Spleen (tissue), 11 donors: ENCODE measurements at regions not wholly inside any gene's neighbourhood (a gene's known extent, or its start where the extent isn't known, plus 50 kb on each side); places are given as distances from the start of the nearest gene placed in this dataset.

Experiments used
- DNase-seq: peaks from one replicate; pipeline ENCODE4 v3.0.0-alpha.2; 2020
- H3K27ac ChIP-seq, 8 donors: fragments of 200-600 bp; sonication (generic) in 7 of 8; 1 replicate in 4 of 8; 2 replicates in 4 of 8; pipeline versions ENCODE4 v1.5.0 to v1.8.0; 2016 to 2021; ENCODE audit warnings: inconsistent platforms in 4 of 8, mild to moderate bottlenecking in 4 of 8, moderate library complexity in 1 of 8
- H3K27me3 ChIP-seq, 7 donors: fragments of 200-600 bp; sonication (generic) in 6 of 7; replicated peaks in 1 of 7; 1 replicate in 4 of 7; 2 replicates in 3 of 7; pipeline versions ENCODE4 v1.5.0 to v1.8.0; 2016 to 2021; ENCODE audit warnings: inconsistent platforms in 3 of 7, mild to moderate bottlenecking in 1 of 7
- H3K36me3 ChIP-seq, 6 donors: fragments of 200-600 bp; sonication (generic) in 5 of 6; 1 replicate in 4 of 6; 2 replicates in 2 of 6; pipeline versions ENCODE4 v1.5.0 to v1.8.0; 2016 to 2021; ENCODE audit warnings: inconsistent platforms in 2 of 6
- H3K4me1 ChIP-seq, 6 donors: fragments of 200-600 bp; sonication (generic) in 5 of 6; 1 replicate in 3 of 6; 2 replicates in 3 of 6; pipeline versions ENCODE4 v1.5.0 to v1.8.0; 2016 to 2021; ENCODE audit warnings: inconsistent platforms in 3 of 6
- H3K4me3 ChIP-seq, 8 donors: fragments of 200-600 bp; sonication (generic) in 7 of 8; 1 replicate in 4 of 8; 2 replicates in 4 of 8; pipeline versions ENCODE4 v1.5.0 to v1.8.0; 2016 to 2021; ENCODE audit warnings: inconsistent platforms in 4 of 8, mild to moderate bottlenecking in 4 of 8, moderate library complexity in 2 of 8
- H3K9me3 ChIP-seq, 8 donors: fragments of 200-600 bp; sonication (generic) in 7 of 8; 1 replicate in 4 of 8; 2 replicates in 4 of 8; pipeline versions ENCODE4 v1.5.0 to v1.8.0; 2016 to 2021; ENCODE audit warnings: inconsistent platforms in 4 of 8
- POLR2A ChIP-seq, 3 donors: fragments of 450-650 bp; IDR thresholded peaks; one replicate each; pipeline ENCODE4 v1.5.1; 2017; ENCODE audit warnings: antibody characterized with exemption in 3 of 3, mild to moderate bottlenecking in 1 of 3
- POLR2AphosphoS5 ChIP-seq, 3 donors: sonication (generic); formaldehyde crosslinking; IDR thresholded peaks; one replicate each; pipeline ENCODE4 v1.5.1; 2017; ENCODE audit warnings: antibody characterized with exemption in 3 of 3
- WGBS, 5 donors: extraction: QIAGEN DNeasy Blood & Tissue Kit in 3 of 5; methylation state at CpG; one replicate each; pipeline versions ENCODE4 v1.1.5 to v1.1.7; 2013 to 2018; 5-methylcytosine and 5-hydroxymethylcytosine counted together
- intact Hi-C: fragments of 100-400 bp; cut with DNase I; formaldehyde crosslinking; loops from one replicate; pipeline ENCODE4 v1.15.0; 2023; ENCODE audit warnings: low total_unique reads
- TF ChIP-seq, protein P1 (sequence below), 11 experiments: fragments of 200-600 bp in 7 of 11; fragments of 450-650 bp in 4 of 11; sonication (generic) in 4 of 11; IDR thresholded peaks in 8 of 11; conservative IDR thresholded peaks in 3 of 11; 1 replicate in 7 of 11; 2 replicates in 4 of 11; pipeline versions ENCODE4 v1.4.0 to v1.8.0; 2016 to 2021; ENCODE audit warnings: antibody characterized with exemption in 11 of 11, inconsistent platforms in 4 of 11, mild to moderate bottlenecking in 1 of 11
- donor health status: healthy with polysubstance abuse.
- donor health status: DM: no; HTN: no; CAD: no; lungs with moderate emphysema.
- donor health status: DM: no; HTN: no; CAD: no.
- donor health status: Bipolar disorder and iron deficiency.
- donor health status: healthy.
- donor health status: DM: no; HTN: no; CAD: no.
- donor health status: DM: yes; HTN: yes; CAD: no.

GRCh38 chr3:24756101-24756888, 261.6 kb upstream of the THRB start:
- intact Hi-C loops = no loop called here
- H3K27ac ChIP-seq = no peak overlapping the region
- no peaks in the 10 kb centered on the region for H3K36me3 ChIP-seq
- no peaks in the 10 kb centered on the region for H3K27me3 ChIP-seq
- H3K9me3 ChIP-seq = no peaks in the 10 kb centered on the region
- H3K4me1 ChIP-seq = no peaks in the 10 kb centered on the region
- no peak overlapping the region for H3K4me3 ChIP-seq
- DNase-seq = no peak
- WGBS, 5 donors = 55 to 82% (median 61%) methylated on average over 4 of the region's 4 CpGs
- TF ChIP-seq POLR2AphosphoS5 (IDR thresholded peaks at IDR 0.05) (no peak), POLR2A (IDR thresholded peaks at IDR 0.05) (no peak)
- TF ChIP-seq, protein P1, sequence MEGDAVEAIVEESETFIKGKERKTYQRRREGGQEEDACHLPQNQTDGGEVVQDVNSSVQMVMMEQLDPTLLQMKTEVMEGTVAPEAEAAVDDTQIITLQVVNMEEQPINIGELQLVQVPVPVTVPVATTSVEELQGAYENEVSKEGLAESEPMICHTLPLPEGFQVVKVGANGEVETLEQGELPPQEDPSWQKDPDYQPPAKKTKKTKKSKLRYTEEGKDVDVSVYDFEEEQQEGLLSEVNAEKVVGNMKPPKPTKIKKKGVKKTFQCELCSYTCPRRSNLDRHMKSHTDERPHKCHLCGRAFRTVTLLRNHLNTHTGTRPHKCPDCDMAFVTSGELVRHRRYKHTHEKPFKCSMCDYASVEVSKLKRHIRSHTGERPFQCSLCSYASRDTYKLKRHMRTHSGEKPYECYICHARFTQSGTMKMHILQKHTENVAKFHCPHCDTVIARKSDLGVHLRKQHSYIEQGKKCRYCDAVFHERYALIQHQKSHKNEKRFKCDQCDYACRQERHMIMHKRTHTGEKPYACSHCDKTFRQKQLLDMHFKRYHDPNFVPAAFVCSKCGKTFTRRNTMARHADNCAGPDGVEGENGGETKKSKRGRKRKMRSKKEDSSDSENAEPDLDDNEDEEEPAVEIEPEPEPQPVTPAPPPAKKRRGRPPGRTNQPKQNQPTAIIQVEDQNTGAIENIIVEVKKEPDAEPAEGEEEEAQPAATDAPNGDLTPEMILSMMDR (IDR thresholded peaks at IDR 0.05 in 8 of 11, conservative IDR thresholded peaks at IDR 0.05 in 3 of 11) = no peak

GRCh38 chr3:24763393-24763792, 268.7 kb upstream of the THRB start:
- intact Hi-C loops = no loop called here
- Histone ChIP-seq H3K27me3 (no peaks in the 10 kb centered on the region), H3K4me1 (no peaks in the 10 kb centered on the region), H3K36me3 (no peaks in the 10 kb centered on the region), H3K9me3 (no peaks in the 10 kb centered on the region), H3K27ac (no peak overlapping the region), H3K4me3 (no peak overlapping the region)
- TF ChIP-seq, protein P1 (IDR thresholded peaks at IDR 0.05 in 8 of 11, conservative IDR thresholded peaks at IDR 0.05 in 3 of 11) = no peak
- 72 to 84% (median 76%) methylated on average over 11 of the region's 11 CpGs for WGBS, 5 donors
- DNase-seq = no peak

GRCh38 chr3:24764236-24764915, 269.7 kb upstream of the THRB start:
- DNase-seq = no peak
- Histone ChIP-seq H3K27ac (no peak overlapping the region), H3K36me3 (no peaks in the 10 kb centered on the region), H3K4me1 (no peaks in the 10 kb centered on the region), H3K9me3 (no peaks in the 10 kb centered on the region), H3K27me3 (no peaks in the 10 kb centered on the region), H3K4me3 (no peak overlapping the region)
- TF ChIP-seq POLR2A (IDR thresholded peaks at IDR 0.05) (no peak), POLR2AphosphoS5 (IDR thresholded peaks at IDR 0.05) (no peak)
- TF ChIP-seq, protein P1 (IDR thresholded peaks at IDR 0.05 in 8 of 11, conservative IDR thresholded peaks at IDR 0.05 in 3 of 11) = no peak
- intact Hi-C loops = no loop called here
- WGBS, 5 donors = 62 to 87% (median 75%) methylated on average over 3 of the region's 3 CpGs

DNA sequence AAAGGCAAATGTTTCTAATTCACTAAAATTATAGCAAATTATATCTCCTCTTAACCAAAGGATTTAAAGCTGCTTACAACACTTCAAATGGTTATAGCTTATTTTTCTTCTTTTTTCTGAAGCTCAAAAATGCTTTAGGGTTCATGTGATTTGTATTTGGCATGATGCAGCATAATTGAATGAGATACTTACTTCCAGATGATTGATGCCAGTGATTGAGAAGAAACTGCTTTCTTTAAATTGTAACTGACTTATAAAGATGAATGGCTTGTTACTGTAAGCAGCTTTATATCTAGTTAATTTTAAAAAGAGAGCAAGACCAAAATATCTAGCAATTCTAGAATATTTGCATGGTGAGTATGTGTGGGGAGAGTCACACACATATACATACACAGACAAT, 270.7 kb upstream of the THRB start:
- intact Hi-C loops = no loop called here
- no peak overlapping the region for H3K27ac ChIP-seq
- no peaks in the 10 kb centered on the region for H3K9me3 ChIP-seq
- no peaks in the 10 kb centered on the region for H3K27me3 ChIP-seq
- no peaks in the 10 kb centered on the region for H3K4me1 ChIP-seq
- TF ChIP-seq POLR2A (IDR thresholded peaks at IDR 0.05) (no peak), POLR2AphosphoS5 (IDR thresholded peaks at IDR 0.05) (no peak)
- TF ChIP-seq, protein P1 (IDR thresholded peaks at IDR 0.05 in 8 of 11, conservative IDR thresholded peaks at IDR 0.05 in 3 of 11) = no peak
- H3K36me3 ChIP-seq = no peaks in the 10 kb centered on the region
- DNase-seq = no peak
- H3K4me3 ChIP-seq = no peak overlapping the region
